NCI-H2227 (cell line): ENCODE measurements at regions not wholly inside any gene's neighbourhood (a gene's known extent, or its start where the extent isn't known, plus 50 kb on each side); places are given as distances from the start of the nearest gene placed in this dataset.
"Not testable (repeated sequence)": the region's sequence is repeated elsewhere in the genome, so short reads cannot be mapped to it uniquely, and the experiment has no call there.

Source experiments
- DNase-seq: peaks from one replicate; lab custom pipeline; 2025; ENCODE audit not compliant: unreplicated experiment; lab: John Stamatoyannopoulos, UW

DNA sequence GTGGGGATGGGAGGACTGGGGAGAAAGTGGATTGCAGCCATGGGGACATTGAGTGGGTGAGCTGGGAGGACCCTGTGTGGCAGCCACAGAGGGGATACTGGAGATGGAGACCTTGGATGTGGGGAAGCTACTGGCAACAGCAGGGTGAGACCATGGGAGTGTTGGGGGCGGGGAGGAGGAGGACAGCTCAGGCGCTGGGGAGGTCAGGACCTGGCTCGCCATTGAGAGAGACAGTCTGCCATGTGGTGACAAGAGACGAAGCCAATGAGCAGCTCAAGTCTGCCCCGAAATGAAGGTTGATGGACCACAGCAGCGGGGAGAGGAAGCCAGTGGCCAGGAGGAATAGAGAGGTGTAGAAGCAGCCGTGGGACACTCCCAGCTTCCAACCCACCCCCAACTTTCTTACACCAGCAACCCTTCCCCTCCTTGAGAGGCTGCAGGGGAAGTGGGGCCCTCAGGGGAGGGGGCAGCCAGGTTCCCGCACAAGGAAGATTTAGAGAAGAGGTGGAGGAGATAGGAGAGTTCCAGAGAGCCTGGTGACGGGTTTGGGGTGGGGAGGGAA is 118.1 kb downstream of the ASB7 start:
- DNase-seq, result no peak

DNA sequence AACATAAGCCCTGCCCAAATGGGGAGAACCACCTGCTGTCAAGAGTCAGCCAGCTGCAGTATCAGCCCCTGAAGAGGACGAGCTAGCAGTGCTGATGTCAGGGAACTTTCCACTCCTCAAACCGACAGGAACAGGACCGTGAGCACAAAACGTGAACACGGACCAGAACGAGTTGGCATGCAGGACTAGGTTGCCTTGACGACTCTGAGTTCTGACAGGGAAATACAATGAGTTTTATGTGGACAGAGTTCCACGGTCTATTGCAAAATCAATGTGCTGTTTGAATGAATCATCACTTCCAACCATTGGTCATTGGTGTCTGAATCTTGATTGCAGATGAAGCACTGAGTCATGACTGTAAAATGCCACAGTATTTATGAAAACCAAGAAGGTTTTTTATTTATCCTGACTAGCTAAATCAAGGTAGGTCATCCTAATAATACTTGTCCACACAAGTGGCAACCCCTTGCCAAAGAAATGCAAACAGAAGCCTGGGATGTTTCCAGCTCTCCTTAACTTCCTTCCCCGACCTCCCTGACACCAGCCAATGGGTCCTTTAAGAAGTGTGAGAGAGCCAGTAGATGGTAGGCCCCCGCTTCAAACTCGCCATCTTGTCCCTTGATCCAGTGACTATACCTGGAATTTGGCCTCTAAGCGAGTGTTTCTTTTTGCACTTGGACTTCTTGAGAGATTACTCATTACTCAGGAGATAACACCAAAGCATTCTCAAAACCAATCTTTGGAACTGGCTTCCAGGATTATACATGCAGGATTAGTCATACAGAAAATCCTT is 119.6 kb downstream of the ASB7 start:
- DNase-seq, result no peak

- DNase-seq, result no peak
These were observed 120.3 kb downstream of the ASB7 start for GRCh38 chr15:100722551-100723314.

DNA sequence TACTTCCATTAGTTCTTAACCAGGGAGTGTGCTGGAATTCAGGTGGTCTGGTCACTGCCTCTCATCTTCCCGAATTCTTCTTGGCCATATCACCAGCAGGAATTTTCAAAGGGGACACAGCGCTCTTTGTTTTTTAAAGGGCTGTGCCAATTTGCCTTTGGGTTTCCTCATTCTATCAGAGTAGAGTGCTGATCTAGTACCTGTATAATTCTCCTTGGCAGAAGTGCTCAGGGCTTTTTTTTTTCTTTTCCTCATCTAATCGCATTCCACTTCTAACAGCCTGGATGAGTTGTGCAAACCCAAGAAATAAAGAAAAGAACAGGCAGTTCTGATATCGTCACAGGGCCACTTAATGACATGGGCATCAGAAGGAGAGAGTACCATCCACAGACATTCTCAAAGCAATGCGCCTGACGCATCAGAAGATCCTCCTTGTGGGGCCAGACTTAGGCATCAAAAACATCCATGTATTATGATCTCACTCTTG is 121.0 kb downstream of the ASB7 start:
- DNase-seq, result no peak

DNA sequence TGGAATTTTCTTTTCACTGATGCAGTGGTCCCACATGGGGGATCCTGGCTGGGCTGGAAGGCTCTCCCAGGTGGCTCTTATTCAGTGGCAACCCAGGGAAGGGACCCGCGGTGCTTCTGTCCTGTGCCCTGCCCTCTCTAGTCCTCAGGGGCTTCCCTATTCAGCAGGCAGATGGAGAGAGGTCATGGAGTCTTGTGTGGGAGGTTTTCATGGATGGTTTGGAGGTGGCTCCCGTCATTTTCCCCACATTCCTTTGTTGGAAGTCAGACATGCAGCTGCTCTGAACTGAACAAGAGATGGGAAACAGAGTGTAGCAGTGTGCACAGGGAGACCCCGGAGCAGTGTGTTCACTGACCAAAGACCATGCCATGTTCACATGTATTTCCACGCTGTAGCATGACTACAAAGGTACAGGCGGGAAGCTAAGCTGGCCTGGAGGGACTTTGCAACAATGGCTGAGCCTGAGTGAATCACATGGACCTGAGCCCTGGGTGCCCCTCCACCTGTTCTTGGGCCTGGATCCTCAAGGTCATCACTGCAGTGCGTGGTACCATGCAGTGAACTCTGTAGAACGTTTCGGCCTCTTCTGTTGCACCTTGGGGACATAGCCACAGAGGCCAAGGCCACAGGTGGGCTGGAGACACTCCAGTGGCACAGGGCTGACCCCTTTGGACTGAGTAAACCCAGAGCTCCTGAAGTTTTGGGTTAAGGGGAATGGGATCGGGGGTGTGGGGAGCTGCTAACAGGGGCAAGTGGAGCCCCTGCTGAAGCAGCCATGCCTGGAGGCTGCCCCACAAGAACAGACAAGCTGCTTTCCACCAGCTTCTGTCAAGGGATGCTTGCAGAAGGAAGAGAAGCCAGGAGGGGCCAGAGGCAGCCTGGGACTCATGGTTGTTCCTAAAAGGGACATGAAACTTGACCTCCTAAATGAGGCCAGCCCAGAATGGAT is 123.0 kb downstream of the ASB7 start:
- DNase-seq, result no peak

DNA sequence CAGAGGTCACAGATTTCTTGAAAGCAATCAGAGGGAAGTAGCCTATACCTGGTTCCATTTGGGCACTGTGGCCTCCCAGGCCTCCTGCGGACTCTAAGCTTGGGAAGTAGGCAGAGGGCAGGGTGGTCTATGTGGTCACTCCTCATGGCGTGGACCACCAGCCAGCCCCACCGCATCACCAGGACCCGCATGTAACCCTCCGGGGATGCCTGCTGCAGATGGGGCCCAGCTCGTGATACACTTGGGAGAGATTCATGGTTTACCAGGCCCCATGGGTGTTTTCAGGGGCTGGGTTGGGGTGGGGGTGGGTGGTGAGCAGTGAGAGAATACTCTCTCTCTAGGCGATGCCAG is 123.7 kb downstream of the ASB7 start:
- DNase-seq, result no peak

DNA sequence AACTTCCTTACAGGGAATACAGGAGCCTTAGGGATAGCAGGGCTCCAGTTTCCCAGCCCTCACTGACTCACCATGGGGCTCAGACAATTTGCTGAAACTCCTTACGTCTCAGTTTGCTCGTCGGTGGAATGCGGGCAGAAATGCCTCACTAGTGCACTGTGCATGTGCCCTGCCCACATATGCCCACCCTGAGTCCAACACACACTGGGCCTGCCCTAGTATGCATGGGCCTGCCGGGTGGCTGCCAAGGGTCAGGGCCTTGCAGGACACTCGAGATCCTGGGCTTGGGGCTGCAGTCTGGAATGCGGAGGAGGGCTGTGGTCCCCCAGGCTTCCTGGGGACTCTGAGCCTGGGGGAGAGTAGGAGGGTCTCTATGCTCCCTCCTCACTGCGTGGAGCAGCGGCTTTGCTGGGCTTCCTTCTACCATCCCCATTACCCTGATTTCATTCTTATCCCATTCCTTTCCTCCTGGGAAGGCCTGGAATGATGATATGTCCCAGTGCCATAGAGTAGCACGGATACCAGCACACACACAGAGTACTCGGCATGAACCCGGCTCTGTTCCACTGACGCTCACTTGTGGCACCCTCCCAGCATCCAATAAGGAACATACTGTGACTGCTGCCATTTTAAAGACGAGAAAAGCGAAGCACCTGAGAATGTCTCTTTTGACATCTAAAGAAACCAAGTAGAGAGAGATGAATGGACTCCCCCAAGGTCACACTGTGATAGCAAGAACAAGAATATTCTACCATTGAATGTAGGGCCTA is 124.2 kb downstream of the ASB7 start:
- no peak for DNase-seq

GRCh38 chr15:100727291-100727851 is 125.0 kb downstream of the ASB7 start:
- DNase-seq, result no peak

GRCh38 chr15:100728371-100729201 is 126.2 kb downstream of the ASB7 start:
- DNase-seq, result no peak

GRCh38 chr15:100729461-100729860 is 127.1 kb downstream of the ASB7 start:
- DNase-seq, result no peak

GRCh38 chr15:100730129-100730528 is 127.7 kb downstream of the ASB7 start:
- DNase-seq, result no peak

DNA sequence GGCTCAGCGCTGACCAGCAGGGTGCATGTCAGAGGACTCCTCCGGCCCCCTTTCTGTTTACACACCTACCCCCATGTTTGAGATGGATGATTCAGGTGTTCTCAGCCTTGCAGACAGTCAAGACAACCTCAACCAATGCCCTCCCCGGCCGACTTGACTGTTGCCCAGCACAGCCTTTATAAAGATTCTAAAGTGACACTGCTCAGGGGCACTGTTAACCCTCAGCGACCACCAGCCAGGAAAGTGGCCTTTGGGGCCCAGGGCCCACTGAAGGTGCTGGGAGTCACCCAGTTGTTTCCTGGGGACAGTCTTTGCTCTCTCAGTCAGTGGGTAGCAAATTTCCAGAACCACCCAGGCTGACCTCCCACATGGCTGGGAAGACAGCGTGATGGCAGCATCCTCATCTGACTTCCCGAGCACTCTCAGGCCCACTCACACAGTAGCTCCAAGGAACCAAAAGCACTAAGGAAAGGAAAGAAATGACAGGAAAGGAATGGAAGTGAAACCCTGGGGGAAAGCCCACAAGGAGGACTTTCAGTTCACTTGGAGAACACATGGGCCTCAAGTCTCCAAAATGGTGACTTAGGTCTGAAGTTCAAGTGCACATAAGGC is 128.4 kb downstream of the ASB7 start:
- no peak for DNase-seq

- DNase-seq, result no peak
These were observed 129.1 kb downstream of the ASB7 start for GRCh38 chr15:100731267-100732152.

GRCh38 chr15:100732211-100733055 is 130.0 kb downstream of the ASB7 start:
- no peak for DNase-seq

DNA sequence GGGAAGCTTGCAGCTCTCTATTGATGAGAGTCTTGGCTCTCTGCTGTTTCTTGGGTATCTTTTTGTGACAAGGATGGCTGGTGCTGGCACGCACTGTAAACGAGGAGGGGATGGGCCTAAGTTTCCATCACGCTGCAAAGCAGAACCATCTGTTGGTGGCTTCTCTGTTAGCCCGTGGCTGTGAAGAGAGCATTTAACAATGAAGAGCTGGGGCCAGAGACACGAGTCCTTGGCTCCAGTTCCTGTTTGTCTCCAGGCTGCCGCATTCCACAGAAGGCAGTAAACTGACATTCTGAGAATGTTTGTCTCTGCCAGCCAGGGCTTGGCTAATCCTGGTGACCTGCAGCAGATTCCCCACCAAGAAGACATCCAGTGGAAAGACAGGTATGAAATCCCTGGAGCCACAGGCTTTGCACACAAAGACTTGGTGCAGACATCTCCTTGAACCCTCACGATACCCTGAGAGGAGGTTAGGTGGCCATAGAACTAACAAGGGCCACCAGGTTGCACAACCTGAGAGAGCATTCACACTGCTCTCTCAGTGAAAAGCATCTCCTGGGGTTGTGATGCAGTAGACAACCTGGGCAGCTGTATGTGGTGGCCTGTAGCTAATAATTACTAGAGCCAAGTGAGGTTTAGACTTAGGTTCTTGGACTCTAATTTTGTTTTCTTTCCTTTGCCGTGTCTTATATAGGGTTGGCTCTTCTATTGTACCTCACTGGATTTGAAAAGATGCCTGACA is 130.9 kb downstream of the ASB7 start:
- no peak for DNase-seq

DNA sequence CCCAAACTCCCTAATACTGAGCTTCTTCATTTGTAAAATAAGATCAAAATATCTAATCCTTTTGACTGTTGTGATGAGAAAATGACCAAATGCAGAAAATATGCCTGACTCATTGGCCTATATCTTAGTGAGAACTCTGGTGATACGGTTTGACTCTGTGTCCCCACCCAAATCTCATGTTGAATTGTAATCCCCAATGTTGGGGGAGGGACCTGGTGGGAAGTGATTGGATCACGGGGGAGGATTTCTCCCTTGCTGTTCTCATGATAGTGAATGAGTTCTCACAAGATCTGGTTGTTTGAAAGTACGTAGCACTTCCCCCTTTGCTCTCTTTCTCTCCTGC is 131.4 kb downstream of the ASB7 start:
- not testable (repeated sequence) for DNase-seq
